ENCODE measurements at regions not wholly inside any gene's neighbourhood (a gene's known extent, or its start where the extent isn't known, plus 50 kb on each side); places are given as distances from the start of the nearest gene placed in this dataset.
A peak's percentile ranks its signal among the peaks of the same experiment; 100 is the strongest.
"Not testable (repeated sequence)": the region's sequence is repeated elsewhere in the genome, so short reads cannot be mapped to it uniquely, and the experiment has no call there.

DNA sequence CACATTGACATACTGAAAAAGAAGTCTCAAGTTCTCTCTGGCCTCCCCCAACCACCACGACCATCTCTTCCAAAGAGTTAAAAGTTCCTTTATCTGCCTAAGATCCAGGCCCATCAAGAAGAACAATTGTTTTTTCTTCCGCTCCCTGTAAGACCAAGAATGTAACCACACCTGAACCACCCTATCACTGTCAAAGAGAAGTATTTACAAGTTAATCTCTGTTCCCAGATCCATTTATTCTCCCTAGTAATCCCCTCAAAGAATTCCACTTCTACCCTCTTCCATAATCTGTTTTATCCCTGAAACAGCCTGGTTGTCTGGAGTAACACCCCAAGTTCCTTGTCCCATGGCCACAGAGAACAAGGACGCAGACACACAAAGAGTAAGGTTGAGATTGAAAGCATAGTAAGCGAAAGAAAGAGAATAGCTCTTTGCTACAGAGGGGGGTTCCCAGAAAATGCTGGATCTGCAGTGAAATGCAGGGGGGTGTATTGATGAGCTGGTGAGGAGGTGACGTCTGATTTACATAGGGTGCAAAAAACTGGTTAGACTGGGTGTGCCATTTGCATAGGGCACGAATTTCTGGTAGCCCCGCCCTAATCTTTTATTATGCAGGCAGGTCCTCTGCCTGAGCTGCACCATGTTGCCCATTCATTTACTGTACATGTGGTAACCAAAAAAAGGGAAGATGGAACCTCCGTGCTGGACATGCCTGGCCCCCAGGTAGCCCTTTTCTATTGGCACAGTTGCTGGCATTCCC is 122.0 kb downstream of the SKIDA1 start:
- DNase-seq: no peak

- no peak for DNase-seq
Measured at GRCh38 chr10:21402606-21403083, 122.8 kb downstream of the SKIDA1 start.

- DNase-seq: no peak
Measured at GRCh38 chr10:21401196-21401595, 124.3 kb downstream of the SKIDA1 start.

DNA sequence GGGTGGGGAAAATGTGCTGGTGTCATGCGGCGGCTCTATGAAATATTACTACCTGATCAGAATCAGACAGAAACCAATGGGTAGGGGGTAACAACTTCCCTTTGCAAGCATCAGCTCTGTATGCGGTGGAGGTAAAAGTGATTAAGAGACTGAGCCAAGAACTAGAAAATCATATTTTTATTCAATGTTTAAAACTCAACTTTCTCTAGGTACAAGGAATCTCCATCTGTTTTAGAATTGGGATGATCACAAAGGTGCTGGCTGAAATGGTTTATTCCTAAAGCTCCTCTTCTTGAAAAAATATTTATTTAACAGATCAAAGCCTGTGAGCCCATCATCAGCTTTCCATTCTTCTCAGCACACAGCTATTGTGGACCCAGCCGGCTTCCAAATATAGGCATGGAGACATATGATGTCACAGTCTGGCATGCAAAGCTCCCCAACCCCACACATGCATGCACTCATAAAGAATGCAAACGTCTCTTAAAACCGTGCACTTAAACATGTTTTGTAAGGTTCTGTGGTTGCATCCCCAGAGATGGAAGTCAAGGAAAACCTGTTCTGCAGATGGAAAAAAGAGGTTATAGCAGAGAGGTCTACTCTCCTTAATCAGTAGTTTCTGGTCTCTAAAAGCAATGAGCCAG is 126.0 kb downstream of the SKIDA1 start:
- DNase-seq: no peak

DNA sequence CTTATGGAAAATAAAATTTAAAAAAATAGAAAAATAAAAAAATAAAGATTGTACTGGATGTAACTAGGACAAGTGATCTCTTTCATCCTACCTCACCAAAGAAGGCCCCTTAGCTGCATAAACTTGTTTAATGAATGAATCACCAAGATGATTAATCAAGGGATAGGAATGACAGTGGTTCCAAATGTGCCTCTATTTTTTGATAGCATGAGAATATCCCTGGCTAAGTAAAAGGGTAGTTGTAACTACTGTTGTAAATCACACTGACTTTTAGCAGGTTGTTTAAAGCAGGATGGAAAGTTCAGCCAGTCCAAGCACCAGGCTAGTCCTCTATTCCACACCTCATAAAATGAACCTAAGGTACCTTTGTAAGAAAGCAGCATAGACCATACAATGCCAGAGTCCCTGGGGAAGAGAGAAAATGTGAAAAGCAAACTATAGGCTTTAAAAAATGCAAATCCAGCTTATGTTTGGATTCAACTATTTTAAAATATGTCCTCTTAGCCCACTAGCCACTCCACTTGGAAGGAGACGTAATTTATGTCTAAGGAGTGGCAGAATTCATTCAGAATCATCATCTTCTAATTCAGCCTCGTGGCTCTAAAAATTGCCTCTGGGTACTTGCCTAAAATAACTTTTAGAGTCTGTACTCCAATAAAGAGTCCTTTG is 126.8 kb downstream of the SKIDA1 start:
- DNase-seq: no peak

- DNase-seq: no peak
Measured at GRCh38 chr10:21396889-21397288, 128.6 kb downstream of the SKIDA1 start.

DNA sequence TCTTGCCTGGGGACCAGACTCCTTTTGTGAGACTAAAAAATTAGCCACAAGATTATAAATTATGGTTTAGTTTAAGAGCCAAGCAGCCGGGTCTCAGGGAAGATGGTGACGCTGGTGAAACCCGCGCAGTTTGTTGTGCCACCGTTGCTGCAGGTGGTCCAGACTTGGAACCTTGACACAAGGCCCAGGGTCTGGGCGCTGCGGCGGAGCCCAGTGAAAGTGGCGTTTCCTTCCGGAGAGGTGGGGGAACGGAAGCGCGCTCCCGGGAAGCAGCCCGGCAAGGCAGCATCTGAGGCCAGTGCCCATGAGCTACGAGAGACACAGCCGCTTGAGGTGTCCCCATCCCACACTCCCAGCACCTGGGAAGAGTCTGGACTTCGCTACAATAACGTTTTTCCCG is 131.6 kb downstream of the SKIDA1 start:
- DNase-seq: no peak

DNA sequence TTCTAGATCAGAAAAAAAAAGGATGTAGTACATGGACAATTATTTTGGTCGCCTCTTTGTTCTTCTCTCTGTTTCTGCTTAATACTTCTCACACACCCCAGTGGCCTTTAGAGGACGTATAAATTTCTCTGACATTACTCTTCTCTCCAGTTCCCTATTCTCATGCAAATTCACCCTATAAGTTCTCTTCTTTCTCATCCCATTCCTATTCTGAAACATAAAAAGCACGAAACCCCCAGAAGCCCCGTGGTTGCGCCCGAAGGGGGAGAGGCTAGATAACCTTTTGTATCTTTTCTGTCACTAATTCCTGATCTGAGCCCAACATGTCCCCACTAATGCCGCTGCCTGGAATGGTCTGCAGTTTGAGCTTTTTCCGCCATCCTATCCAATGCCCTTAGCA is 136.9 kb downstream of the SKIDA1 start:
- no peak for DNase-seq

DNA sequence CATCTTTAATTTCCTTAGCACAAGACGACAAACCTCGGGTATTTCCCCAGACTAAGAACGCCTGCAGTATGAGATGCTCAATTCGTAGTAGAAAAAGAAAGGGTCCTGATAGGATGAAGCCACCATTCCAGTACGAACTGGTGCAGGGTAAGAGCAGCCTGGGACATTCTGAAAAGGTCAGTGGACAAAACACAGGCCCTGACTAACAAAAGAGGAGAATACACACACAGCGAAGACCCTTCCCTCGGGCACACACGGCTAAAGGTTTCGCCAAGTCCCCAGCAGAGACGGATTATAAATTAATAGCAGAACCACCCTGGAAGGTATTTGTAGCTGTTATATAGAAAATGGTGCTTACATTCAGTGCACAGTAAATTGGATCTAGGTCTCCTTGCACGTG is 137.6 kb downstream of the SKIDA1 start:
- DNase-seq: no peak

DNA sequence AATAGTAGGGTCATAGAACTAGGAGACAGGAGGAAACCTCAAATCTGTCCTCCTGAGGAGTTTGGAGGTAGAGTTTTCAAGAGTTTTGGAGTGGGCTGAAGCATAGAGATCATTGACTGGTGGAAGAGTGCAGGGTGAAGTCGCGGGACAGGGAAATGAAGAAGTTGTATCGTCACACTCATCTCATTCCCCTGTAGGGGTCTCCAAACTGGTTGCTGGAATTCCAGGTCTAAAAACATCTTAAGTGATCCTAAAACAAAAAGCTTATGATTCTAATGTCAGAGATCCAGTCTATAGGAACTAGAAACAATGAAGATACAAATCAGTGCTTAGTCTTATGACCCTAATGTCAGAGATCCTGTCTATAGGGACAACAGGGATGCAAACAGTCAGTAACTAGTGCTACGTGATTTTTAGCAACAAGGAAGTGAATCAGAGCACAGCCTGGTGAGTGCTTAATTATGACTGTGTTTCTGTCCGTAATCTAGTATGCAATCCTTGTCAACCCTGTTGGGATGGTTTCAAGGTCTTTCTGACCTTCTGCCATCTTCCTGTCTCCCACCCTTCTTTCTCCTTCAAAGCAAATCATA is 139.4 kb downstream of the SKIDA1 start:
- DNase-seq: no peak

DNA sequence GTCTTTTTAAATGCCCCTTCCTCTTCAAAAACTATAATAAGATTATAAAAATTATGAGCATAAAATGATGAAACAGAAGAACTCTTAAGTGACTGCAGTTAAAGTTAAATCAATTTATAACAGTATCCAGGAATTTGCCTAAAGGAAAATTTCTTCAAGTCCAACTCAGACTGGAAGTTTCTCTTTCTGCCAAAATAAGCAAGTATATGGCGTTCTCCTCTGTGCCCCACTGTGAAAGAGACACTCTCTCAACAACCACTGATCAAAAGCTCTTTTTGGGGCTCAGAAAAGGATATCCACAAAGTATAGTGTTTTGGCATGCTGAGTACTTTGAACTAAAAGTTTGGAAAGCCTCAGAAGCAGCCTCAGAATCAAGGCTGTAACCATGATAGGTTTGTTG is 139.9 kb downstream of the SKIDA1 start:
- no peak for DNase-seq

GRCh38 chr10:21379143-21379542 is 146.3 kb downstream of the SKIDA1 start:
- no peak for DNase-seq

GRCh38 chr10:21375274-21375673 is 150.2 kb downstream of the SKIDA1 start:
- DNase-seq: not testable (repeated sequence)

DNA sequence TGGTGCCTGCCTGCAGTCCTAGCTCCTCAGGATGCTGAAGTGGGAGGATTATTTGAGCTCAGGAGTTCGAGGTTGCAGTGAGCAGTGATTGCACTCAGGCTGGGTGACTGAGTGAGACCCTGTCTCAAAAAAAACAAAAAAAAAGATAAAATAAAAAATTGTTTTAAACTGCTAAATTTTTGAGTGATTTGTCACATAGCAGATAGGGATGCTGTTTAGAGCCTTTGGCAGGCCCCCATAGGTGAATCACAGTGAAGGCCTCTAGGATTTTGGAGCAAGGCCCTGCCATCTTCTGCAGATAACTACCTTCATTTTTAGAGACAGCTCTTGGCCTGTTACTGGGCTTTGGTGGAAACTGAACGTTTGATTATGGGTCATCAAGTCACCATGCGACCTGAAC is 151.6 kb downstream of the SKIDA1 start:
- DNase-seq: not testable (repeated sequence)

- peak; percentile 78 for DNase-seq
Measured at GRCh38 chr10:21372651-21373410, 152.7 kb downstream of the SKIDA1 start.

DNA sequence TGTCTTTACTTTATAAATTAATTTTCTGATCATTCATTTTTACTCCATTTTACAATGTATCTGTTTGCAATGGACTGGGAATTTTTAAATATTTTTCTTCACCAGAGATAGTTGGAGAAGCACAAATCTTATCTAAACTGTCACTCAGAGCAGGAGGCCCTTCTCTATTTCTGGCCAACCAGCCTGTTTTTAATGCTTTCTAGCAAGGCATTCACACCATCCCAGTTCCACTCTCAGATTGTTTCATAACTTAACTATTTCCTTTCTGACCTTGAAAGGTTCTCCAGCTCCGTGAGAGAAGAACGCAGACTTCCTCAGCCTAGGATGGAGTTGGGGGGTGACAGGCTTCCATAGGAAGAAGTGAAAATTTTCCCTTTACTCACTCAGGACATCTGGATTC is 155.8 kb downstream of the SKIDA1 start:
- DNase-seq: no peak

DNA sequence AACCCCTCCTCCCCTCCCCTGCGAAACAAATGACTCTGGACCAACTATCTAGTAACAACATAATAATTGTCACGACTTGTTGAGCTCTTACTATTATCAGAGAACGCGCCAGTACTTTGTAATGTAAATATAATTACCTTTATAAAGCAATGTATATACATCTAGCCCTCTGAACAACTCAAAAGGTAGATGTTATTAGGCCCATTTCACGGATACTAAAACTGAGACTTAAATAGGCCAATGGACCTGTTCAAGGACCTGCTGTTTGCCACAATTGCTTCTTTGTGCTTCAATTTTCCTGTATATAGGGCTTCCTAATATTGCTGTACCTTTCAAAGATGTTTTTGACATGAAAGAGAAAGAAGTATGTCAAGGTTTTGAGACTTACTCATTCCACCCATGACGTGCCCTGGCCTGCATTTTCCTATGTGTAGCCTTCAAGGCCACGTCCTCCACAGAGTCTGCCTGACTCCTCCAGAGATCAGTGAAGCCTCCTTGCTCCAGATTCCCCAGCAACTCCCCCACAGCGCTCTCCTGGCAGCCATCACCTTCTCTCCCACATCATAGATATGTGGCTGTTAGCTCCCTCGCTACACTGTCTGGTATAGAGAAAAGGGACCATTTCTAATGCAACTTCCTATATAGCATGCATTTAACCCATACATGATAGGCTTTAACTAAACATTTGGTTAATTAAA is 156.6 kb downstream of the SKIDA1 start:
- no peak for DNase-seq

DNA sequence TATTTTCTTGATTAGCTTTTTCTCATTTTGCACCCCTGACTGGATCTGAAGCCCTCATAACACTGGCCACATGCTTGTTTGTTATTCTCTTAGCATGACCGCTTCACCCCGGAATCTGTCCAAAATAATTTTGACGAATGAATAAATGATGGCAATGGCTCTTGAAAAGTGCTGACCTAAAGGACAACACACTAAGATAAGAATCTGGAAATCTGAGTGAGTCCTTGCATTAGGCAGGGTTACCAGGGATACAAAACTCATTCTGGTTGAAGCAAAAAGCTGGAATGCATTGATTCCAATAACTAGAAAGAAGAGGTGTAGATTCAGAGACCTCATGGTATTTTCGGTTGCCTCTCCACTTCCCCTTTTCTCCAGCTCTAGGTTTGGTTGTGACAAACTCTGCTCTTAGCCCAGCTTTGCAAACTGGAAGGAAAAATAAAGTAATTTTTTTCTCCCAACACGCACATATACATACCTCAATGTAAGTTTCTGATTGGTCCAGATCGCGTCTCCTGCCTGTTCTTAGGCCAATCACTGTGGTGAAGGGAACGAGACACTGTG is 157.4 kb downstream of the SKIDA1 start:
- DNase-seq: peak; percentile 6

DNA sequence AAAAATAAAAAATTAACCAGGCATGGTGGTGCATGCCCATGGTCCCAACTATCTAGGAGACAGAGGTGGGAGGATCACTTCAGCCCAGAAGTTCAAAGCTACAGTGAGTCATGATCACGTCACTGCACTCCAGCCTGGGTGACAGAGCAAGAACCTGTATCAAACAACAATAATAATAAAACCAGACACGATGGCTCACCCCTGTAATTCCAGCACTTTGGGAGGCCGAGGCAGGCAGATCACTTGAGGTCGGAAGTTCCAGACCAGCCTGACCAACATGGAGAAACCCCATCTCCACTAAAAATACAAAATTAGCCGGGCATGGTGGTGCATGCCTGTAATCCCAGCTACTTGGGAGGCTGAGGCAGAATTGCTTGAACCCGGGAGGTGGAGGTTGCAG is 159.4 kb downstream of the SKIDA1 start:
- DNase-seq: not testable (repeated sequence)

GRCh38 chr10:21364196-21365114 is 161.0 kb downstream of the SKIDA1 start:
- DNase-seq: no peak

DNA sequence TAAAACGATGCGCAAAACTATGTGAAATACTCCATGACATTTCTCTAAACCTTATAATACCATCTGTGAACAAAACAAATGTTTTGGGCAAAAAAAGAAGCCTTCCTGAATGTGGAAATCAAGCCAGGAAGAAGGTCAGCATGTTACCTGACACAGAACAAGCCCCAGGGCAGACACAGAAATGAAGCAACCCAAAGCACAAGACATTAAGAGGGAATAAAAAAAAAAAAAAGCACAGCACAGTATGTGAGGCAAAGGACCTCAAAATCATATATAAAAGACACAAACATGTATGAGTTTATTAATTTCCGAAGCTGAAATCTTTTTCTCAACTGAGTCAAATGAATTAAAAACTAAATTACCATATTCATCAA is 161.8 kb downstream of the SKIDA1 start:
- DNase-seq: no peak

Data from inflammatory macrophage treated with lipopolysaccharide for 4 hours (primary cell).